ENCODE measurements at regions not wholly inside any gene's neighbourhood (a gene's known extent, or its start where the extent isn't known, plus 50 kb on each side); places are given as distances from the start of the nearest gene placed in this dataset.

GRCh38 chr3:110589341-110589740 is 482.3 kb upstream of the NECTIN3 start:
- TF ChIP-seq, protein P1, sequence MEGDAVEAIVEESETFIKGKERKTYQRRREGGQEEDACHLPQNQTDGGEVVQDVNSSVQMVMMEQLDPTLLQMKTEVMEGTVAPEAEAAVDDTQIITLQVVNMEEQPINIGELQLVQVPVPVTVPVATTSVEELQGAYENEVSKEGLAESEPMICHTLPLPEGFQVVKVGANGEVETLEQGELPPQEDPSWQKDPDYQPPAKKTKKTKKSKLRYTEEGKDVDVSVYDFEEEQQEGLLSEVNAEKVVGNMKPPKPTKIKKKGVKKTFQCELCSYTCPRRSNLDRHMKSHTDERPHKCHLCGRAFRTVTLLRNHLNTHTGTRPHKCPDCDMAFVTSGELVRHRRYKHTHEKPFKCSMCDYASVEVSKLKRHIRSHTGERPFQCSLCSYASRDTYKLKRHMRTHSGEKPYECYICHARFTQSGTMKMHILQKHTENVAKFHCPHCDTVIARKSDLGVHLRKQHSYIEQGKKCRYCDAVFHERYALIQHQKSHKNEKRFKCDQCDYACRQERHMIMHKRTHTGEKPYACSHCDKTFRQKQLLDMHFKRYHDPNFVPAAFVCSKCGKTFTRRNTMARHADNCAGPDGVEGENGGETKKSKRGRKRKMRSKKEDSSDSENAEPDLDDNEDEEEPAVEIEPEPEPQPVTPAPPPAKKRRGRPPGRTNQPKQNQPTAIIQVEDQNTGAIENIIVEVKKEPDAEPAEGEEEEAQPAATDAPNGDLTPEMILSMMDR (conservative IDR thresholded peaks at IDR 0.05; ENCODE audit: low read depth, low read length): no peak
- TF ChIP-seq EZH2 (IDR thresholded peaks at IDR 0.05; ENCODE audit: borderline replicate concordance, low read depth, low read length, poor library complexity, severe bottlenecking): no peak

Data from A673 (cell line).